A549 (cell line): ENCODE measurements at regions not wholly inside any gene's neighbourhood (a gene's known extent, or its start where the extent isn't known, plus 50 kb on each side); places are given as distances from the start of the nearest gene placed in this dataset.

ENCODE experiments used
- ATAC-seq, 2 experiments: fragments of 200-7000 bp in 1 of 2; fragments of >200 bp in 1 of 2; cut with Nextera tagmentation in 1 of 2; cut with Tn5 transposase in 1 of 2; 3 replicates each; pipeline versions ENCODE4 v1.8.0 to v1.9.1; 2018 to 2020; ENCODE audit warnings: mild to moderate bottlenecking in 1 of 2, moderate library complexity in 1 of 2
- CTCF ChIA-PET: fragments of 300-600 bp; sonication (Branson Sonifier 250); formaldehyde crosslinking; extraction: SDS; loops from one replicate; lab custom pipeline; 2021; ENCODE audit warnings: antibody characterized with exemption, inconsistent platforms; lab: Yijun Ruan, JAX
- POLR2A ChIA-PET: fragments of 350-600 bp; formaldehyde crosslinking; extraction: SDS; loops from one replicate; lab custom pipeline; 2021; ENCODE audit warnings: antibody characterized with exemption, inconsistent platforms; lab: Yijun Ruan, JAX
- DNase-seq, 2 experiments: peaks; one replicate each; pipeline versions ENCODE4 v3.0.0 to v3.0.0-alpha.2; 2011 to 2016; ENCODE audit warnings: low read depth in 1 of 2, low spot score in 1 of 2
- FAIRE-seq: peaks from 2 replicates; lab custom pipeline; 2011; peaks lifted over from hg19 to GRCh38; lab: Jason Lieb, UNC
- H3K27ac ChIP-seq, 2 experiments: fragments of >200 bp; sonication (Bioruptor Twin); formaldehyde crosslinking; 3 replicates each; pipeline ENCODE4 v1.5.1; 2016 to 2017
- H3K4me1 ChIP-seq: fragments of >200 bp; sonication (Bioruptor Twin); formaldehyde crosslinking; 3 replicates; pipeline ENCODE4 v1.6.1; 2016
- H3K4me2 ChIP-seq: fragments of >200 bp; sonication (Bioruptor Twin); formaldehyde crosslinking; 3 replicates; pipeline ENCODE4 v1.6.1; 2016
- H3K4me3 ChIP-seq: fragments of >200 bp; sonication (Bioruptor Twin); formaldehyde crosslinking; 3 replicates; pipeline ENCODE4 v1.5.1; 2016
- H3K9me3 ChIP-seq: fragments of >200 bp; sonication (Bioruptor Twin); formaldehyde crosslinking; 3 replicates; pipeline ENCODE4 v1.6.1; 2016
- ATOH8 ChIP-seq: fragments of 250-450 bp; sonication (Bioruptor Pico); IDR thresholded peaks from 2 replicates; pipeline ENCODE4 v1.5.0; 2020; ENCODE audit warnings: low read depth, mild to moderate bottlenecking, moderate library complexity
- CBX2 ChIP-seq: fragments of 200-600 bp; sonication (generic); IDR thresholded peaks from 2 replicates; pipeline ENCODE4 v1.6.1; 2016; ENCODE audit warnings: low read depth, mild to moderate bottlenecking, borderline replicate concordance
- CBX8 ChIP-seq: fragments of 200-600 bp; sonication (generic); IDR thresholded peaks from 2 replicates; pipeline ENCODE4 v1.6.1; 2016
- EHMT2 ChIP-seq: fragments of 200-600 bp; sonication (generic); IDR thresholded peaks from 2 replicates; pipeline ENCODE4 v1.6.1; 2016; ENCODE audit warnings: antibody characterized with exemption, low read depth, mild to moderate bottlenecking, moderate library complexity
- ELK1 ChIP-seq: fragments of 150-350 bp; IDR thresholded peaks from 2 replicates; pipeline ENCODE4 v1.6.1; 2014; ENCODE audit warnings: low read depth, mild to moderate bottlenecking, low read length
- EP300 ChIP-seq, 2 experiments: fragments of >200 bp; sonication (Bioruptor Twin); formaldehyde crosslinking; IDR thresholded peaks; 2 replicates in 1 of 2; 3 replicates in 1 of 2; pipeline ENCODE4 v1.6.1; 2016 to 2017
- ESRRA ChIP-seq: fragments of 150-350 bp; IDR thresholded peaks from 2 replicates; pipeline ENCODE4 v1.6.1; 2014; ENCODE audit warnings: mild to moderate bottlenecking, low read length, borderline replicate concordance
- FOXS1 ChIP-seq: fragments of 250-450 bp; sonication (Bioruptor Pico); IDR thresholded peaks from 2 replicates; pipeline ENCODE4 v1.5.0; 2020; ENCODE audit warnings: mild to moderate bottlenecking, moderate library complexity
- HDAC2 ChIP-seq: fragments of 200-600 bp; sonication (generic); IDR thresholded peaks from 2 replicates; pipeline ENCODE4 v1.6.1; 2016
- HEYL ChIP-seq: fragments of 250-450 bp; sonication (Bioruptor Pico); IDR thresholded peaks from 2 replicates; pipeline ENCODE4 v1.8.0; 2021; ENCODE audit warnings: mild to moderate bottlenecking, moderate library complexity
- HOXA7 ChIP-seq: fragments of 250-450 bp; sonication (Bioruptor Pico); IDR thresholded peaks from 2 replicates; pipeline ENCODE4 v1.5.0; 2020; ENCODE audit warnings: mild to moderate bottlenecking, moderate library complexity
- HOXB13 ChIP-seq: fragments of 250-450 bp; sonication (Bioruptor Pico); IDR thresholded peaks from 2 replicates; pipeline ENCODE4 v1.5.0; 2020; ENCODE audit warnings: low read depth, mild to moderate bottlenecking, moderate library complexity
- JUNB ChIP-seq: fragments of >200 bp; sonication (Bioruptor Twin); formaldehyde crosslinking; IDR thresholded peaks from 2 replicates; pipeline ENCODE4 v1.6.1; 2016
- KDM1A ChIP-seq: fragments of 200-600 bp; sonication (generic); IDR thresholded peaks from 2 replicates; pipeline ENCODE4 v1.6.1; 2016; ENCODE audit warnings: low read depth, mild to moderate bottlenecking
- KDM5A ChIP-seq: fragments of 200-600 bp; sonication (generic); IDR thresholded peaks from 2 replicates; pipeline ENCODE4 v1.6.1; 2016; ENCODE audit warnings: antibody characterized with exemption, mild to moderate bottlenecking
- MYC ChIP-seq: IDR thresholded peaks from 2 replicates; pipeline ENCODE4 v1.6.1; 2012; ENCODE audit warnings: mild to moderate bottlenecking, inconsistent platforms, low read length, improper control_type of control experiment, borderline replicate concordance
- NR3C1 ChIP-seq: fragments of >200 bp; sonication (Bioruptor Twin); formaldehyde crosslinking; IDR thresholded peaks from 3 replicates; pipeline ENCODE4 v1.6.1; 2017
- PBX3 ChIP-seq: IDR thresholded peaks from 2 replicates; pipeline ENCODE4 v1.6.1; 2012
- POLR2AphosphoS2 ChIP-seq: conservative IDR thresholded peaks from 2 replicates; pipeline ENCODE4 v1.6.1; 2012; ENCODE audit warnings: low read length, improper control_type of control experiment, inconsistent platforms
- RAD21 ChIP-seq, 2 experiments: fragments of >200 bp in 1 of 2; sonication (Bioruptor Twin) in 1 of 2; formaldehyde crosslinking in 1 of 2; IDR thresholded peaks in 1 of 2; conservative IDR thresholded peaks in 1 of 2; 2 replicates in 1 of 2; 3 replicates in 1 of 2; pipeline ENCODE4 v1.6.1; 2012 to 2018; ENCODE audit warnings: inconsistent platforms in 1 of 2
- RFX5 ChIP-seq: fragments of 450-650 bp; IDR thresholded peaks from 2 replicates; pipeline ENCODE4 v1.7.1; 2014; ENCODE audit warnings: antibody characterized with exemption, mild to moderate bottlenecking, moderate library complexity
- RNF2 ChIP-seq: fragments of 200-600 bp; sonication (generic); IDR thresholded peaks from 2 replicates; pipeline ENCODE4 v1.6.1; 2016; ENCODE audit warnings: low read depth, mild to moderate bottlenecking, antibody characterized with exemption, moderate library complexity, borderline replicate concordance
- SMC3 ChIP-seq: fragments of >200 bp; sonication (Bioruptor Twin); formaldehyde crosslinking; IDR thresholded peaks from 3 replicates; pipeline ENCODE4 v1.6.1; 2018; ENCODE audit warnings: inconsistent platforms
- SREBF2 ChIP-seq: fragments of 450-650 bp; IDR thresholded peaks from 2 replicates; pipeline ENCODE4 v1.6.1; 2014; ENCODE audit warnings: mild to moderate bottlenecking, moderate library complexity
- ZC3H11A ChIP-seq: fragments of 450-650 bp; IDR thresholded peaks from 2 replicates; pipeline ENCODE4 v1.6.1; 2014; ENCODE audit warnings: antibody characterized with exemption, mild to moderate bottlenecking
- ZFP36 ChIP-seq: fragments of 450-650 bp; IDR thresholded peaks from 2 replicates; pipeline ENCODE4 v1.6.1; 2014; ENCODE audit warnings: borderline replicate concordance; ENCODE audit not compliant: partially characterized antibody
- WGBS: methylation state at CpG from one replicate; pipeline ENCODE4 v1.1.6; 2017; ENCODE audit errors: missing lambda C conversion rate; 5-methylcytosine and 5-hydroxymethylcytosine counted together
- TF ChIP-seq, protein P1 (sequence below): fragments of >200 bp; sonication (Bioruptor Twin); formaldehyde crosslinking; IDR thresholded peaks from 2 replicates; pipeline ENCODE4 v1.6.1; 2016
- TF ChIP-seq, protein P2 (sequence below): IDR thresholded peaks from 2 replicates; pipeline ENCODE4 v1.6.1; 2012
- TF ChIP-seq, protein P3 (sequence below): fragments of 250-450 bp; sonication (Bioruptor Pico); IDR thresholded peaks from 2 replicates; pipeline ENCODE4 v1.5.0; 2021; ENCODE audit warnings: mild to moderate bottlenecking, moderate library complexity, borderline replicate concordance

- Histone ChIP-seq H3K4me2 (no peak overlapping the region), H3K4me3 (no peak overlapping the region), H3K9me3 (no peaks in the 10 kb centered on the region), H3K4me1 (peaks cover under 1% of the 10 kb centered on the region; the same call in 1 of the 3 replicates), H3K27ac (peak overlapping the region in 1 of 2 experiments; percentile 48; a peak in 2 of 6 replicates)
- DNase-seq (no peak), FAIRE-seq (no peak), ATAC-seq (no peak)
- POLR2A ChIA-PET = no interaction called here
- CTCF ChIA-PET = interaction anchor here (0.6 to 1.9 kb wide), 6 partner anchors 10 to 336 kb away, joined by 3 to 6 read pairs (median 4); no protein-coding TSS in a partner anchor
- 70% methylated on average over 6 of the region's 6 CpGs for WGBS
- TF ChIP-seq ESRRA (no peak), POLR2AphosphoS2 (no peak), ELK1 (no peak), KDM1A (no peak), ZFP36 (no peak), NR3C1 (no peak), ATOH8 (CRISPR knock-in tag) (no peak), HOXB13 (CRISPR knock-in tag) (no peak), EHMT2 (no peak), CBX8 (no peak), ZC3H11A (no peak), HDAC2 (no peak), HOXA7 (CRISPR knock-in tag) (no peak), SMC3 (no peak), PBX3 (no peak), HEYL (CRISPR knock-in tag) (no peak), RFX5 (no peak), RNF2 (no peak)
- TF ChIP-seq, protein P1, sequence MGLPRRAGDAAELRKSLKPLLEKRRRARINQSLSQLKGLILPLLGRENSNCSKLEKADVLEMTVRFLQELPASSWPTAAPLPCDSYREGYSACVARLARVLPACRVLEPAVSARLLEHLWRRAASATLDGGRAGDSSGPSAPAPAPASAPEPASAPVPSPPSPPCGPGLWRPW = no peak
Measured at GRCh38 chr13:44244288-44244687, 129.3 kb upstream of the SERP2 start.

- H3K27ac ChIP-seq = peak overlapping the region; percentile 29 to 73; a peak in 4 of 6 replicates
- FAIRE-seq (no peak), DNase-seq (no peak), ATAC-seq (no peak)
- peaks cover 6% of the 10 kb centered on the region; the same call in 2 of the 3 replicates for H3K4me1 ChIP-seq
- TF ChIP-seq FOXS1 (CRISPR knock-in tag) (no peak), MYC (no peak), CBX2 (no peak)
- ChIA-PET POLR2A (no interaction called here), CTCF (interaction anchor here (0.9 kb wide), 1 partner anchor 188 kb away, joined by 4 read pairs; no protein-coding TSS in a partner anchor)
- H3K9me3 ChIP-seq = no peaks in the 10 kb centered on the region
- no peak overlapping the region for H3K4me2 ChIP-seq
- no peak overlapping the region for H3K4me3 ChIP-seq
- 61% methylated on average over 1 of the region's 1 CpG for WGBS
Measured at GRCh38 chr13:44249431-44249836, 124.2 kb upstream of the SERP2 start.

DNA sequence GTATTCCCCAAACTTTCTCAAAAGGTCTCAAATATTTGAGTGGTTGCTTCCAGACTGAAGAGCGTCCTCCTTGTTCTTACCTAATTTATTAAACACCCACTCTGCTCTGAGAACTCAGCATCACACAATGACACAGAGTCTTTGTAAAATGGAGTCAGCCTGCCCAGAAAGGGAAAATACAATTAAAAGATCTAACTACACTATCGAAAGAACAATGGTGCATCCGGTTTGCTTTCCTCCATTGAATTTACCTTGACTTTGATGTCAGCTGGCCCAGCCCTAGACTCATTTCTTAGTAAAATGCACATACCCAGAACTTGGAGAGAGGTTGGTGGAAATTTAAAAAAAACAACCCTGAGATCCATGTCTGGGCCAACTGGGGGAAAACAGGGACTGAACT is 120.7 kb upstream of the SERP2 start:
- 93% methylated on average over 3 of the region's 3 CpGs for WGBS
- H3K4me1 ChIP-seq = peaks cover 6% of the 10 kb centered on the region; the same call in 2 of the 3 replicates
- ChIA-PET POLR2A (no interaction called here), CTCF (no interaction called here)
- H3K9me3 ChIP-seq = no peaks in the 10 kb centered on the region
- ATAC-seq = no peak
- DNase-seq = no peak
- H3K4me3 ChIP-seq = no peak overlapping the region
- no peak overlapping the region for H3K4me2 ChIP-seq
- no peak overlapping the region for H3K27ac ChIP-seq
- TF ChIP-seq KDM5A (no peak), JUNB (no peak), RAD21 (conservative IDR thresholded peaks at IDR 0.05 in 1 of 2, IDR thresholded peaks at IDR 0.05 in 1 of 2) (no peak), RNF2 (no peak), SREBF2 (no peak), EP300 (IDR thresholded peaks at IDR 0.05) (no peak), POLR2AphosphoS2 (no peak)
- TF ChIP-seq, protein P2, sequence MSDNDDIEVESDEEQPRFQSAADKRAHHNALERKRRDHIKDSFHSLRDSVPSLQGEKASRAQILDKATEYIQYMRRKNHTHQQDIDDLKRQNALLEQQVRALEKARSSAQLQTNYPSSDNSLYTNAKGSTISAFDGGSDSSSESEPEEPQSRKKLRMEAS = no peak
- TF ChIP-seq, protein P3, sequence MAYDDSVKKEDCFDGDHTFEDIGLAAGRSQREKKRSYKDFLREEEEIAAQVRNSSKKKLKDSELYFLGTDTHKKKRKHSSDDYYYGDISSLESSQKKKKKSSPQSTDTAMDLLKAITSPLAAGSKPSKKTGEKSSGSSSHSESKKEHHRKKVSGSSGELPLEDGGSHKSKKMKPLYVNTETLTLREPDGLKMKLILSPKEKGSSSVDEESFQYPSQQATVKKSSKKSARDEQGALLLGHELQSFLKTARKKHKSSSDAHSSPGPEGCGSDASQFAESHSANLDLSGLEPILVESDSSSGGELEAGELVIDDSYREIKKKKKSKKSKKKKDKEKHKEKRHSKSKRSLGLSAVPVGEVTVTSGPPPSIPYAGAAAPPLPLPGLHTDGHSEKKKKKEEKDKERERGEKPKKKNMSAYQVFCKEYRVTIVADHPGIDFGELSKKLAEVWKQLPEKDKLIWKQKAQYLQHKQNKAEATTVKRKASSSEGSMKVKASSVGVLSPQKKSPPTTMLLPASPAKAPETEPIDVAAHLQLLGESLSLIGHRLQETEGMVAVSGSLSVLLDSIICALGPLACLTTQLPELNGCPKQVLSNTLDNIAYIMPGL (CRISPR knock-in tag) = no peak
- FAIRE-seq = no peak
